Left lung (tissue), 4 donors: ENCODE measurements at regions not wholly inside any gene's neighbourhood (a gene's known extent, or its start where the extent isn't known, plus 50 kb on each side); places are given as distances from the start of the nearest gene placed in this dataset.

Source experiments
- ATAC-seq: fragments of 200-7000 bp; cut with Tn5 transposase; one replicate; pipeline ENCODE4 v1.9.1; 2020; ENCODE audit warnings: moderate library complexity
- DNase-seq, 4 donors: peaks; one replicate each; pipeline ENCODE4 v3.0.0-alpha.2; 2013 to 2020
- H3K27ac ChIP-seq, 2 donors: fragments of 200-600 bp; sonication (generic) in 1 of 2; one replicate each; pipeline versions ENCODE4 v1.5.0 to v1.8.0; 2020 to 2021
- H3K27me3 ChIP-seq, 2 donors: fragments of 200-600 bp; sonication (generic) in 1 of 2; one replicate each; pipeline versions ENCODE4 v1.5.0 to v1.8.0; 2020 to 2021
- H3K36me3 ChIP-seq, 2 donors: fragments of 200-600 bp; sonication (generic) in 1 of 2; one replicate each; pipeline versions ENCODE4 v1.5.0 to v1.8.0; 2020 to 2021
- H3K4me1 ChIP-seq, 2 donors: fragments of 200-600 bp; one replicate each; pipeline ENCODE4 v1.8.0; 2021
- H3K4me3 ChIP-seq, 2 donors: fragments of 200-600 bp; sonication (generic) in 1 of 2; one replicate each; pipeline versions ENCODE4 v1.5.0 to v1.8.0; 2020 to 2021; ENCODE audit warnings: mild to moderate bottlenecking in 1 of 2
- H3K9me3 ChIP-seq, 2 donors: fragments of 200-600 bp; sonication (generic) in 1 of 2; one replicate each; pipeline versions ENCODE4 v1.5.0 to v1.8.0; 2020 to 2021
- CTCF ChIP-seq, 2 donors: fragments of 200-600 bp; sonication (generic) in 1 of 2; IDR thresholded peaks; one replicate each; pipeline versions ENCODE4 v1.5.0 to v1.8.0; 2021; ENCODE audit warnings: antibody characterized with exemption in 2 of 2
- intact Hi-C, 2 donors: fragments of 100-400 bp; cut with DNase I; formaldehyde crosslinking; loops; one replicate each; pipeline versions ENCODE4 v1.11.2 to v1.14.2; 2022
- donor health status: DM: no; HTN: yes; CAD: no.
- donor health status: DM: no; HTN: no; CAD: no.

DNA sequence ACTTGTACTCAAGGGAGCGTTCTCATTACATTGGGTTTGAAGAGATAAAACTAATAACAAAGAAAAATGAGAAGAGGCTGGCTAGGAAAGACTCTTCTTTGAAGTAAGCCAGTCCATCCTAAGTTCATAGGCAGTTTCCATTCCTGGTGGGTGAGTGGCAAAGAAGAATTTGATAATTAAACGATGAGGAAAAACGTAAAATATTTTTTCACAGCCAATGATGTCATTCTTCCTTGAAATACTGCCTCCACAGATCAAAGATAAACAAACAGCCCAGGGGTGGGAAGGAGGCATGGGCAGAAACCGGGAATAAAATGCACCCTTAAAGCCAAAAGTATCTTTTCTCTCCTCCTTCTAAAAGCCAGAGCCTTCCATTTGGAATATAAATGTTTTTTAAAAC, 346.6 kb downstream of the PMP22 start:
- ATAC-seq (no peak), DNase-seq (no peak)
- intact Hi-C loops = no loop called here
- TF ChIP-seq CTCF (IDR thresholded peaks at IDR 0.05) = no peak
- no peaks in the 10 kb centered on the region for H3K4me1 ChIP-seq
- peaks cover 0 to 6% of the 10 kb centered on the region in 2 donors for H3K9me3 ChIP-seq
- H3K27ac ChIP-seq = no peak overlapping the region
- no peak overlapping the region for H3K4me3 ChIP-seq
- no peaks in the 10 kb centered on the region for H3K36me3 ChIP-seq
- no peaks in the 10 kb centered on the region for H3K27me3 ChIP-seq

DNA sequence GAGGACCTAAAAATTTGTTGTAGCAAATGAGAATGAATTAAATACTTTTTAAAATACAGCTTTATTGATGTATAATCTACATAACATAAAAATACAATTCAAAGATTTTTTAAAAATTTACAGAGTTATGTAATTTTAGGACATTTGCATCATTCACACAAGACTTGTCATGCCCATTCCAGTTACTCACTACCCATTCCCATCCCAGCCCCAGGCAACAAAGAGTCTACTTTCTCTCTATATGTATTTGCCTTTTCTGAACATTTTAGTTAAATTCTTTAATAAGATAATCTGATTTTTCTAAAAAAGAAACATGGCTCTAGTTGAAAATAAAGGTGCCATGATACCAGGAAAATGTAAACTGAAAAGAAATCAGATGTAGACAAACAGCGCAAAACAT, 354.2 kb downstream of the PMP22 start:
- no peak for TF ChIP-seq CTCF (IDR thresholded peaks at IDR 0.05)
- Histone ChIP-seq H3K4me3 (no peak overlapping the region), H3K36me3 (no peaks in the 10 kb centered on the region), H3K9me3 (no peaks in the 10 kb centered on the region), H3K27ac (no peak overlapping the region), H3K4me1 (no peaks in the 10 kb centered on the region), H3K27me3 (no peaks in the 10 kb centered on the region)
- ATAC-seq (no peak), DNase-seq (no peak)
- intact Hi-C loops = no loop called here

- no peaks in the 10 kb centered on the region for H3K4me1 ChIP-seq
- ATAC-seq (no peak), DNase-seq (no peak)
- H3K27me3 ChIP-seq = no peaks in the 10 kb centered on the region
- intact Hi-C loops = no loop called here
- H3K4me3 ChIP-seq = no peak overlapping the region
- H3K36me3 ChIP-seq = no peaks in the 10 kb centered on the region
- no peak for TF ChIP-seq CTCF (IDR thresholded peaks at IDR 0.05)
- no peak overlapping the region for H3K27ac ChIP-seq
- peaks cover 0 to 2% of the 10 kb centered on the region in 2 donors for H3K9me3 ChIP-seq
Observed at GRCh38 chr17:14904386-14904785, 360.7 kb downstream of the PMP22 start.

DNA sequence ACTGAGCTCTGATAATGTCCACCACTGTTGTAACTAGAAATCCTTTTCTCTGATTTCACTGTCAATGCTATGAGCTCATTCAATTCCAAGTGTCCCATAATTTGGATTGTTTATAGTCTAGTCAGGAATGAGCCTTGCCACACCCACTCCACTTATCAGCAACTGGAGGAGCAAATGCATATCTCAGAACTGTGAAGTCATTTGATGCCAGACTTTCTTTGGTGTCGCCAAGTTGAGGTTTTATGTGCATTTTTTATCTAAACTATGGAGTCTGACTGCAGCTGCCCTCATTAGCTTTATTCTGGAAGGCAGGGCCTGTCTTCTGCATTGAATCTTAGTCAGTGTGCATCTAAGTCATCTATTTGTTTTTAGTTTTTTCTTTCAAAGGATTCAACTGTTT, 361.3 kb downstream of the PMP22 start:
- H3K4me3 ChIP-seq = no peak overlapping the region
- DNase-seq = no peak
- H3K4me1 ChIP-seq = no peaks in the 10 kb centered on the region
- H3K9me3 ChIP-seq = peaks cover 0 to 7% of the 10 kb centered on the region in 2 donors
- intact Hi-C loops = no loop called here
- no peaks in the 10 kb centered on the region for H3K27me3 ChIP-seq
- no peak for TF ChIP-seq CTCF (IDR thresholded peaks at IDR 0.05)
- H3K27ac ChIP-seq = no peak overlapping the region
- H3K36me3 ChIP-seq = no peaks in the 10 kb centered on the region
- ATAC-seq = no peak

DNA sequence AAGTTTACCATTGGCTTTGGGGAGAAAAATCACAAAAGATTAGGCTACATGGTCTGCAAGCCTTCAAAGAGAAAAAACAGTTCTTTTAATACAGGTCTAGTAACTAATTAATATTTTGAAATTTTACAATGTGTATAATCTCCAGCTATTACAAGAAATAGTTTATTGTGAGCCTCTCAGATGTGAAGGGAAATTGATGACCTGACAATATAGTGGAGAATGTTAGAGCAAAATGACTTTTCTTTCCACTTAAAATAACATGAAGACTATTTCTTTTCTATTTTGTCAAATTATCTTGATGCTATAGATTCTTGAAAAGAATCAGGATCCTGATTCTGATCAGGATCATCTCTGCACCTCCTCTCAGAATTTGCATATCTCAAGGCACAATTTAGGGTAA, 362.3 kb downstream of the PMP22 start:
- no peaks in the 10 kb centered on the region for H3K27me3 ChIP-seq
- DNase-seq (no peak), ATAC-seq (no peak)
- TF ChIP-seq CTCF (IDR thresholded peaks at IDR 0.05) = no peak
- no peak overlapping the region for H3K4me3 ChIP-seq
- H3K9me3 ChIP-seq = peaks cover 0 to 13% of the 10 kb centered on the region in 2 donors
- no peak overlapping the region for H3K27ac ChIP-seq
- H3K36me3 ChIP-seq = no peaks in the 10 kb centered on the region
- intact Hi-C loops = no loop called here
- H3K4me1 ChIP-seq = no peaks in the 10 kb centered on the region
